WERI-Rb-1 (cell line): ENCODE measurements at regions not wholly inside any gene's neighbourhood (a gene's known extent, or its start where the extent isn't known, plus 50 kb on each side); places are given as distances from the start of the nearest gene placed in this dataset.

Source experiments
- DNase-seq: peaks from one replicate; pipeline ENCODE4 v3.0.0-alpha.2; 2020
- H3K27ac ChIP-seq: fragments of 250-450 bp; sonication (Bioruptor Pico); 2 replicates; pipeline ENCODE4 v1.5.1; 2020; ENCODE audit warnings: mild to moderate bottlenecking, moderate library complexity
- H3K27me3 ChIP-seq: fragments of 250-450 bp; sonication (Bioruptor Pico); 2 replicates; pipeline ENCODE4 v1.5.1; 2021; ENCODE audit warnings: mild to moderate bottlenecking, low read depth, moderate library complexity; ENCODE audit not compliant: insufficient read depth, severe bottlenecking
- H3K36me3 ChIP-seq: fragments of 250-450 bp; sonication (Bioruptor Pico); 2 replicates; pipeline ENCODE4 v1.5.1; 2020; ENCODE audit warnings: mild to moderate bottlenecking, moderate library complexity
- H3K4me3 ChIP-seq: 2 replicates; pipeline ENCODE4 v1.5.1; 2011; ENCODE audit warnings: low read depth, mild to moderate bottlenecking, control low read depth, low read length
- H3K9me3 ChIP-seq: fragments of 250-450 bp; sonication (Bioruptor Pico); 2 replicates; pipeline ENCODE4 v1.5.1; 2021; ENCODE audit warnings: mild to moderate bottlenecking, moderate library complexity; ENCODE audit not compliant: severe bottlenecking
- CTCF ChIP-seq: IDR thresholded peaks from 2 replicates; pipeline ENCODE4 v1.5.1; 2011; ENCODE audit warnings: low read depth, mild to moderate bottlenecking, control low read depth, inconsistent platforms, low read length

DNA sequence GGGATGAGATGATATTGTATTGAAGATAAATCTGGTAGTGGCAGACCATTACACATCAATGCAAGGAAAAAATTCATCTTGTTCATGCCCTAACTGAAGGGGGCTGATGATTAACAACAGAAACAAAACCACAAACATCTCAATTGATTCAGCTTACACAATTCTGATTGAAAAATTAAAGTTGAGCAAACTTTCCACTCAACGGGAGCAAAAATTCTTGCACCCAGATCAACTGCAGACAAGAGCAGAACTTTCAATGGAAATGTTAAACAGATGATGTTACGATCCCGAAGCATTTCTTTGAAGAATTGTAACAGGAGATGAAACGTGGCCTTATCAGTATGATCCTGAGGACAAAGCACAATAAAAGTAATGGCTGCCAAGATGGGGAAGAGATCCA is 172.4 kb upstream of the SOX5 start:
- Histone ChIP-seq H3K36me3 (no peaks in the 10 kb centered on the region), H3K27me3 (no peaks in the 10 kb centered on the region), H3K27ac (no peak overlapping the region), H3K4me3 (no peak overlapping the region), H3K9me3 (no peaks in the 10 kb centered on the region)
- DNase-seq: no peak
- TF ChIP-seq CTCF: no peak

DNA sequence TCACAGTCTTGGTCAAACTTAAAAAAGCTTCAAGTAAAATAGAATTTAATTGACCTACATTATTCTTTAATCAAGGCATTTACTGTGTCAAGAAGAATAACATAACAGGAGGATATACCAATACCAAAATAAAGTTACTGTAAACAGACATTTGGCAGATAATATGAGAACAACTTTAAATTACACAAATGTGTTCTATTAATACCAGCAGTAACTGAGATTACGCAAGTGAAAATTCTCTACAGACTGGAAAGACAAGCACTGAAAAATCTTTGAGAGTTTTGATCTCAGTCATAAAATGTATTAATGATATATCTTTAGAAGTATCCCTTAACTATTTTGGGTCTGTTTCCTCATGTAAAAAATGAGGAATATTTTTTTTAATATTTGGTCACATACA is 169.2 kb upstream of the SOX5 start:
- Histone ChIP-seq H3K9me3 (no peaks in the 10 kb centered on the region), H3K27me3 (no peaks in the 10 kb centered on the region), H3K36me3 (no peaks in the 10 kb centered on the region), H3K27ac (no peak overlapping the region), H3K4me3 (no peak overlapping the region)
- no peak for DNase-seq
- TF ChIP-seq CTCF: no peak

DNA sequence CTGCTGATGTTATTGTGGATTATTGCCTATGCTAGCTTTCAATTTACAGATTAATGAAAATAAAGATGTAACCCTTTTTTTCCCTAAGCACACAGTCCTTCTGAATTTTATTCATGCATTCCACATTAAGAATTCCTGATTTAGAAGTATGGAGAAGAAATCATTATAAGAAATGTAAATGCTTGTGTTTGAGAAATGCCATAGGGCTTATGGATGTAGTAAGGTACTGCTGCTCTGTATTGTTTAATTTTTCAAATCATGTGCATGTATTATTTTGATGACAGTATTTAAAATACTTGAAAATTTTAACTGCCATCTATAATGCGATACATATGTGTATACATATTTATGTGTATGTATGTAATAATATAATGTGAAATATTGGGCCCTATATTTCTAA is 167.1 kb upstream of the SOX5 start:
- Histone ChIP-seq H3K4me3 (no peak overlapping the region), H3K9me3 (no peaks in the 10 kb centered on the region), H3K27me3 (no peaks in the 10 kb centered on the region), H3K36me3 (no peaks in the 10 kb centered on the region), H3K27ac (no peak overlapping the region)
- no peak for TF ChIP-seq CTCF
- DNase-seq: no peak

GRCh38 chr12:24113701-24114100 is 164.2 kb upstream of the SOX5 start:
- DNase-seq: no peak
- H3K36me3 ChIP-seq: no peaks in the 10 kb centered on the region
- no peaks in the 10 kb centered on the region for H3K9me3 ChIP-seq
- TF ChIP-seq CTCF: no peak
- no peak overlapping the region for H3K4me3 ChIP-seq
- no peaks in the 10 kb centered on the region for H3K27me3 ChIP-seq
- H3K27ac ChIP-seq: no peak overlapping the region

- TF ChIP-seq CTCF: no peak
- no peak for DNase-seq
Observed at GRCh38 chr12:24111616-24112015, 162.1 kb upstream of the SOX5 start.

DNA sequence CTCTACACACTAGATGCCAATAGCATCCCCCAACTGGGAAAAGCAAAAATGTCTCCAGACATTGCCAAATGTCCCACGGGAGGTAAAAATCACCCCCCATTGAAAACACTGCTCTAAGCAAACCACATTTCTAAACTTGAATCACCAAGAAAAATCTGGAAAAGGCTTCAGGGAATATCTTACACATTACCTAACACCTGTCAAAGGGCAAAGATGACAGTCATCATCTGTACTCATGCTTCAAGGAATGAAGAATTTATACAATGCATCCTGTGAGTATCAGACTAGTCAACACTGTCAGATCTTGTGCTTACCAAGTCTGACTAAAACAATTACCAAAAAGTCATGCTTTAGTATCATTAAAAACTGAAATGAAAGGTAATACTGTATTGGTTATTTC is 161.6 kb upstream of the SOX5 start:
- no peaks in the 10 kb centered on the region for H3K27me3 ChIP-seq
- no peak overlapping the region for H3K4me3 ChIP-seq
- no peaks in the 10 kb centered on the region for H3K36me3 ChIP-seq
- no peak for DNase-seq
- H3K9me3 ChIP-seq: no peaks in the 10 kb centered on the region
- no peak overlapping the region for H3K27ac ChIP-seq
- no peak for TF ChIP-seq CTCF

More at GRCh38 chr12:24111616-24112015, 162.1 kb upstream of the SOX5 start:
- H3K36me3 ChIP-seq: no peaks in the 10 kb centered on the region
- H3K27me3 ChIP-seq: no peaks in the 10 kb centered on the region
- no peaks in the 10 kb centered on the region for H3K9me3 ChIP-seq
- H3K27ac ChIP-seq: no peak overlapping the region
- no peak overlapping the region for H3K4me3 ChIP-seq
